ENCODE measurements at regions not wholly inside any gene's neighbourhood (a gene's known extent, or its start where the extent isn't known, plus 50 kb on each side); places are given as distances from the start of the nearest gene placed in this dataset.

DNA sequence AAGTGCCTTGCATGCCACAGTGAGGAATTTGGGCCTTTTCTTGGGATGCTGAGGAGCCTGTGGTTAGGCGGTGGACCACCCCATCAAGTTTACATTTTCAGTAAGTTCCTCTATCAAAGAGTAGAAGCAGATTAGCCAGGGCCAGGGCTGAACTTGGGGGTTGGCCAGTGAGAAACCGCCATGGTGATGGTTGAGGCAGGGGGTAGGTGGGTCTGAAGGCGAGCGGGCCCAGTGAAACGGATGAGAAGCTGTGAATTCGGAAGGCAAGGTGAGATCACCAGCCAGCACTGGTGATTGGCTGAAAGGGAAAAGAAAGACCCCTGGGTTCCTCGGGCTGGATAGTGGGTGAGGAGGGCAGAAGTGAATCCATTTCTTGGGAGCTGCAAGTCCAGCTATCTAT, 311.4 kb downstream of the CBLN1 start:
- TF ChIP-seq EZH2 (IDR thresholded peaks at IDR 0.05; ENCODE audit: low read length, missing control alignments): no peak
- TF ChIP-seq CTCF (conservative IDR thresholded peaks at IDR 0.05 in 1 of 2, IDR thresholded peaks at IDR 0.05 in 1 of 2; ENCODE audit: low read depth in 1 of 2, low read length in 2 of 2): no peak

All from fibroblast of lung (primary cell).